ENCODE measurements at regions not wholly inside any gene's neighbourhood (a gene's known extent, or its start where the extent isn't known, plus 50 kb on each side); places are given as distances from the start of the nearest gene placed in this dataset.

GRCh38 chr13:105196052-105196451 is 1339.4 kb downstream of the EFNB2 start:
- BruUV-seq (replicated peaks): no TSS peak
- H3K4me1 ChIP-seq (ENCODE audit: insufficient read depth, low read length, poor library complexity, severe bottlenecking): no peaks in the 10 kb centered on the region
- DNase-seq (ENCODE audit: low spot score): no peak
- no peaks in the 10 kb centered on the region for H3K36me3 ChIP-seq (ENCODE audit: insufficient read depth, low read length)
- no peaks in the 10 kb centered on the region for H3K9me3 ChIP-seq (ENCODE audit: low read length)
- H2AFZ ChIP-seq (ENCODE audit: low read length): no peak overlapping the region
- ChIA-PET POLR2A (no interaction called here), CTCF (ENCODE audit: unreplicated experiment) (no interaction called here)
- no peak overlapping the region for H3K27ac ChIP-seq (ENCODE audit: low read depth, low read length, poor library complexity, severe bottlenecking)
- no peak overlapping the region for H3K4me3 ChIP-seq (ENCODE audit: low read depth, low read length, poor library complexity, severe bottlenecking)
- H3K4me2 ChIP-seq (ENCODE audit: low read length): no peak overlapping the region
- intact Hi-C loops (cut with micrococcal nuclease; ENCODE audit: unreplicated experiment): no loop called here
- no peak for TF ChIP-seq CTCF (conservative IDR thresholded peaks at IDR 0.05; ENCODE audit: low read length)
- no peak for TF ChIP-seq EZH2phosphoT487 (IDR thresholded peaks at IDR 0.05; ENCODE audit: borderline replicate concordance, low read depth, low read length)
- no peaks in the 10 kb centered on the region for H3K9me2 ChIP-seq (ENCODE audit: insufficient read depth, low read length)
- no peaks in the 10 kb centered on the region for H3K79me2 ChIP-seq (ENCODE audit: insufficient read depth, low read depth, low read length)
- no peaks in the 10 kb centered on the region for H4K20me1 ChIP-seq (ENCODE audit: insufficient read depth, low read length)

- no peak overlapping the region for H2AFZ ChIP-seq (ENCODE audit: low read length)
- BruUV-seq (replicated peaks): no TSS peak
- POLR2A ChIA-PET: no interaction called here
- no peaks in the 10 kb centered on the region for H3K9me2 ChIP-seq (ENCODE audit: insufficient read depth, low read length)
- H3K79me2 ChIP-seq (ENCODE audit: insufficient read depth, low read depth, low read length): no peaks in the 10 kb centered on the region
- no peak for DNase-seq (ENCODE audit: low spot score)
- CTCF ChIA-PET (ENCODE audit: unreplicated experiment): no interaction called here
- H3K4me1 ChIP-seq (ENCODE audit: insufficient read depth, low read length, poor library complexity, severe bottlenecking): no peaks in the 10 kb centered on the region
- H4K20me1 ChIP-seq (ENCODE audit: insufficient read depth, low read length): no peaks in the 10 kb centered on the region
- H3K36me3 ChIP-seq (ENCODE audit: insufficient read depth, low read length): no peaks in the 10 kb centered on the region
- intact Hi-C loops (cut with micrococcal nuclease; ENCODE audit: unreplicated experiment): no loop called here
- H3K4me3 ChIP-seq (ENCODE audit: low read depth, low read length, poor library complexity, severe bottlenecking): no peak overlapping the region
- TF ChIP-seq EZH2phosphoT487 (IDR thresholded peaks at IDR 0.05; ENCODE audit: borderline replicate concordance, low read depth, low read length): no peak
- no peak for TF ChIP-seq CTCF (conservative IDR thresholded peaks at IDR 0.05; ENCODE audit: low read length)
- H3K27ac ChIP-seq (ENCODE audit: low read depth, low read length, poor library complexity, severe bottlenecking): no peak overlapping the region
- H3K9me3 ChIP-seq (ENCODE audit: low read length): no peaks in the 10 kb centered on the region
- H3K4me2 ChIP-seq (ENCODE audit: low read length): no peak overlapping the region
These were observed 1342.4 kb downstream of the EFNB2 start for GRCh38 chr13:105193026-105193425.

- no peaks in the 10 kb centered on the region for H3K36me3 ChIP-seq (ENCODE audit: insufficient read depth, low read length)
- H2AFZ ChIP-seq (ENCODE audit: low read length): no peak overlapping the region
- no peak overlapping the region for H3K4me3 ChIP-seq (ENCODE audit: low read depth, low read length, poor library complexity, severe bottlenecking)
- BruUV-seq (replicated peaks): no TSS peak
- no peaks in the 10 kb centered on the region for H3K4me1 ChIP-seq (ENCODE audit: insufficient read depth, low read length, poor library complexity, severe bottlenecking)
- ChIA-PET CTCF (ENCODE audit: unreplicated experiment) (no interaction called here), POLR2A (interaction anchor here (0.6 to 1.0 kb wide), 3 partner anchors 12 to 1338 kb away, joined by 3 read pairs; no protein-coding TSS in a partner anchor)
- TF ChIP-seq EZH2phosphoT487 (IDR thresholded peaks at IDR 0.05; ENCODE audit: borderline replicate concordance, low read depth, low read length) (no peak), CTCF (conservative IDR thresholded peaks at IDR 0.05; ENCODE audit: low read length) (no peak)
- H3K27ac ChIP-seq (ENCODE audit: low read depth, low read length, poor library complexity, severe bottlenecking): no peak overlapping the region
- no peaks in the 10 kb centered on the region for H4K20me1 ChIP-seq (ENCODE audit: insufficient read depth, low read length)
- H3K9me2 ChIP-seq (ENCODE audit: insufficient read depth, low read length): no peaks in the 10 kb centered on the region
- H3K9me3 ChIP-seq (ENCODE audit: low read length): no peaks in the 10 kb centered on the region
- no peak for DNase-seq (ENCODE audit: low spot score)
- no peaks in the 10 kb centered on the region for H3K79me2 ChIP-seq (ENCODE audit: insufficient read depth, low read depth, low read length)
- intact Hi-C loops (cut with micrococcal nuclease; ENCODE audit: unreplicated experiment): no loop called here
- H3K4me2 ChIP-seq (ENCODE audit: low read length): no peak overlapping the region
These were observed 1351.3 kb downstream of the EFNB2 start for GRCh38 chr13:105184201-105184600.

All from OCI-LY7 (cell line).